Mucosa of stomach (tissue), 1 donor: ENCODE measurements at regions not wholly inside any gene's neighbourhood (a gene's known extent, or its start where the extent isn't known, plus 50 kb on each side); places are given as distances from the start of the nearest gene placed in this dataset.

Source experiments
- H3K27me3 ChIP-seq: one replicate; pipeline ENCODE4 v1.7.0; 2013; ENCODE audit warnings: mild to moderate bottlenecking, low read length; ENCODE audit not compliant: control insufficient read depth, insufficient read depth
- H3K36me3 ChIP-seq: one replicate; pipeline ENCODE4 v1.7.0; 2013; ENCODE audit warnings: low read length; ENCODE audit not compliant: control insufficient read depth, insufficient read depth
- H3K4me1 ChIP-seq: one replicate; pipeline ENCODE4 v1.7.0; 2013; ENCODE audit warnings: mild to moderate bottlenecking, low read length; ENCODE audit not compliant: control insufficient read depth, insufficient read depth
- H3K4me3 ChIP-seq: one replicate; pipeline ENCODE4 v1.7.0; 2013; ENCODE audit warnings: low read length
- H3K9ac ChIP-seq: one replicate; pipeline ENCODE4 v1.7.0; 2013; ENCODE audit warnings: mild to moderate bottlenecking, low read length, moderate library complexity
- H3K9me3 ChIP-seq: one replicate; pipeline ENCODE4 v1.7.0; 2013; ENCODE audit warnings: mild to moderate bottlenecking, low read length, moderate library complexity; ENCODE audit not compliant: control insufficient read depth
- donor health status: Pancreatic carcinoma.

DNA sequence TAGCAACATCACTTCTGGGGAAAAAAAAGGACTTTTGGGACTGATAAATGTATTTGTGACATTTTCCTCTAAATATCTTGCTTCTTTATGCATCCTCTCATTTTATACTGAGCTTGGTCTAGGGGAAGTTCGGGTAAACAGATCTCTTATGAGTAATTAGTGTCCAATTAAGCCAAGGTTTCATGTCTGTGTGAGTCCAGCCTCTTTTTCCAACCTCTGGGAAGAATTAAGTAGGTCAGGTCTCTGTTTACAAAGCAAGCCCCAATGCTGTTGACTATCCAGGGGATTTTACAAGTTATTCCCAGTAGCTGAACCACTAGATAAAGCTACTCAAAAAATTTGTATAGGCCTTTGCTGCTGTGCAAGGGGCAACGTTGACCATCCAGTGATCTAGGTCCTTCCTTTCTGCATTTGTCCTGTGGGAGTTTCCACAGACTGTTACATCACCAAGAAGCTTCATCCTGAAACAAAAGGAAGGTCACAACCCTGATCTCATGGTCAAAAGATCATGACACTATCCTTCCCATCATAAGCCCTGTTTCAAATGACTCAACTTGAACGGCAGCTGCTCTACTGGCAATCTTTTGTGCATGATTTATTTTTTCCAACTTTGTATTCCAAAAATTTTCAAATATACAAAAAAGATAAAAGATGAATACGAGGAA lies 74.3 kb downstream of the ETS2 start:
- no peaks in the 10 kb centered on the region for H3K4me1 ChIP-seq
- H3K9me3 ChIP-seq, result no peaks in the 10 kb centered on the region
- H3K9ac ChIP-seq, result no peak overlapping the region
- H3K4me3 ChIP-seq, result no peak overlapping the region
- H3K36me3 ChIP-seq, result no peaks in the 10 kb centered on the region
- H3K27me3 ChIP-seq, result no peaks in the 10 kb centered on the region

DNA sequence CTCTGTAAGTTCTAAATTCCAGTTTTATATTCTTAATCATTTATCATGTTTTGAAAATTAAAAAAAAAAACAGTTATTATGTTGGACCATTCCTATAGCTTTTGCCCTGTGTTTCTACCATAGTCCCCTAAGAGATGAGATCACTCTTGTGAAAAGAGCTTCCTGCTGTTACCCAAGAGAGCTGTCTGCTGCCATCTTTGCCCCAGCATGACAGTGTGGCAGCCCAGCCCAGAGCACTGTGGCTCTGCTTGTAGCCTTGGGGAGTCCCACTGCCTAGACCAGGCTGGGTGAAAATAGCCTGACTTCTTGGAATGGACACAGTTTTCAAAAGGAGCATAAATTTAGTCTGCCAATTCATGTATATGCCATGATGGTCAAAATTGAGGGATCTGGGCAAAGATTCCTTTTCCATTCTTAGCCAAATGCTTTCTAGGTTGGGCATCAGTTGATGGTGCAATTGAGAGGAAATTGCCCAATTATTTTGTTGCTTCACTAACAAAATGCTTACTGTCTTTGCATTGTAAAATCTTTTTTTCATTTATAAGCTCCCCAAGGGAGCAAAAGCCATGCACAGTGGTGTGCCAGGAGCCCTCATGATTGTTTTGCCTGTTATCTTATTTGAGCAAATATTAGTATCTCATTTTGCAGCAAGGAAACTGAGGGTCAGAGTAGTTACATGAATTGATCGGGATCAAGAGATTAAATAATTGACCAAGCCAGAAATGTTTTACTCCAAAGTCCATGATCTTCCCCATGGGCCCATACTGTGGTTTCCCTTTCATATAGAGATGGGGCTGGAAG lies 72.8 kb downstream of the ETS2 start:
- H3K9me3 ChIP-seq, result no peaks in the 10 kb centered on the region
- H3K9ac ChIP-seq, result no peak overlapping the region
- no peak overlapping the region for H3K4me3 ChIP-seq
- no peaks in the 10 kb centered on the region for H3K36me3 ChIP-seq
- H3K27me3 ChIP-seq, result no peaks in the 10 kb centered on the region
- no peaks in the 10 kb centered on the region for H3K4me1 ChIP-seq

DNA sequence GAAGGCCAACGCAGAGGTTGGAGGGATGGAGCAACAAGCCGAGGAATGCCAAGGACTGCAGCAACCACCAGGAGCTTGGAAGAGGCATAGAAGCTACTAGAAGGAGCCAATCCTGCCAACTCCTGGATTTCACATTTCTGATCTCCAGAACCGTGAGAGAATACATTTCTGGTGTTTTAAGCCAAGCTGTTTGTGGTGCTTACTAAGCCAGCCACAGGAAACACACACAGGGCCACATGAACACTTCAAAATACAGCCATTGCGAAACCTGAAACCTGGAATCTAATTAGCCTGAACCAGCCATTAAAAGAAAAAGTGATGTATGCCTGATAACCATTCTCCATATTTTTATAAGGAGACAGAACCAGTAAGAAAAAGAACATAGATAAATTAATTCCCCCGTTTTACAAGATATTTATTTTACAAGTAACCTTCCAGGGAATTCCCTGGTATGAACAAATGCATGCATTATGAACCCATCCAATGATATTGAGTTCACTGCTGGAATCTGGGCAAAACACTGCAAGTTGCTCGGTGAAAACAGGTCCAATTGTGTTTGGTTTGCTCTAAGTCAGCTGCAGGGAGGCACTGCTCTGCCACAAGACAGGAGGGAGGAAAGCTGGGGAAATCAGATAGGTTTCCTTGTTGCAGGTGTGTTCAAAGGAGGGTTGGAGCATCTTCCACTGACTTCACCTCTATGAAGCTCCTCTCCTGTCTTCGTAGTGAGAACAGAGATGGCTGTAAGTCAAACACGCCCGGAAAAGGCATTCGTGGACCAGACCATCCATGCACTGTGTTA lies 70.2 kb downstream of the ETS2 start:
- Histone ChIP-seq H3K27me3 (no peaks in the 10 kb centered on the region), H3K4me1 (no peaks in the 10 kb centered on the region), H3K9ac (no peak overlapping the region), H3K9me3 (no peaks in the 10 kb centered on the region), H3K36me3 (no peaks in the 10 kb centered on the region), H3K4me3 (no peak overlapping the region)
